ENCODE measurements at regions not wholly inside any gene's neighbourhood (a gene's known extent, or its start where the extent isn't known, plus 50 kb on each side); places are given as distances from the start of the nearest gene placed in this dataset.

DNA sequence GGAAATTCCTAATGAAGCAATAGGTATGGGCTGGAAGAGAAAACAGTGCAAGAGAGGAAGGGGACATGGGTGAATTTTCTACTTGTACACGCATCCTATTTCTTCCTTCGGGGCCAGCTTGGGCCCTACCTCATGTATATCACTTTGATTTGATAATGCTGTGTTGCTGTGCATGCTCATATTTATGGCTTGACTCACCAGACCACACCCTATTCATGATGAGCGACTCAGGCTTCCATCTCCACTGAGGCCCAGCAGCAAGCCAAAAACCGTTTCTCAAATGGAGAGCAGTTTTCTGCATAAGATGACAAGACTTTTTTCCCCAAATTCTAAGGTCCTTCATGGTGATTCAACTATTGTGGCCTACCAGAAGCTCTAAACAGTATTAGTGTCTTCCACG lies 2039.1 kb upstream of the CDH9 start:
- DNase-seq (ENCODE audit: low spot score), result no peak
- TF ChIP-seq, protein P1, sequence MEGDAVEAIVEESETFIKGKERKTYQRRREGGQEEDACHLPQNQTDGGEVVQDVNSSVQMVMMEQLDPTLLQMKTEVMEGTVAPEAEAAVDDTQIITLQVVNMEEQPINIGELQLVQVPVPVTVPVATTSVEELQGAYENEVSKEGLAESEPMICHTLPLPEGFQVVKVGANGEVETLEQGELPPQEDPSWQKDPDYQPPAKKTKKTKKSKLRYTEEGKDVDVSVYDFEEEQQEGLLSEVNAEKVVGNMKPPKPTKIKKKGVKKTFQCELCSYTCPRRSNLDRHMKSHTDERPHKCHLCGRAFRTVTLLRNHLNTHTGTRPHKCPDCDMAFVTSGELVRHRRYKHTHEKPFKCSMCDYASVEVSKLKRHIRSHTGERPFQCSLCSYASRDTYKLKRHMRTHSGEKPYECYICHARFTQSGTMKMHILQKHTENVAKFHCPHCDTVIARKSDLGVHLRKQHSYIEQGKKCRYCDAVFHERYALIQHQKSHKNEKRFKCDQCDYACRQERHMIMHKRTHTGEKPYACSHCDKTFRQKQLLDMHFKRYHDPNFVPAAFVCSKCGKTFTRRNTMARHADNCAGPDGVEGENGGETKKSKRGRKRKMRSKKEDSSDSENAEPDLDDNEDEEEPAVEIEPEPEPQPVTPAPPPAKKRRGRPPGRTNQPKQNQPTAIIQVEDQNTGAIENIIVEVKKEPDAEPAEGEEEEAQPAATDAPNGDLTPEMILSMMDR (IDR thresholded peaks at IDR 0.05; ENCODE audit: borderline replicate concordance, control extremely low read depth, extremely low read depth, insufficient read depth, missing control alignments), result no peak

DNA sequence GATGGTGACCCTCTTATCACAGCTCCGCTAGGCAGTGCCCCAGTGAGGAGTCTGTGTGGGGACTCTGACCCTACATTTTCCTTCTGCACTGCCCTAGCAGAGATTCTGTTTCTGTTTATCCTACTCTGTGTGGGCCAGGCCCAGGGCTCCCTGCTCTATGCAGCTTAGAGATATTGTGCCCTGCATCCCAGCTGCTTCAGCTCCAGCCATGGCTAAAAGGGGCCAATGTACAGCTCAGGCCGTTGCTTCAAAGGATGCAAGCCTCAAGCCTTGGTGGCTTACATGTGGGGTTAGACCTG lies 2030.7 kb upstream of the CDH9 start:
- in situ Hi-C loops (cut with MboI; ENCODE audit: low sequenced_read_pairs, unreplicated experiment), result no loop called here
- TF ChIP-seq, protein P1 (IDR thresholded peaks at IDR 0.05; ENCODE audit: borderline replicate concordance, control extremely low read depth, extremely low read depth, insufficient read depth, missing control alignments), result no peak
- no peak for DNase-seq (ENCODE audit: low spot score)

More for the DNA sequence above, 2039.1 kb upstream of the CDH9 start:
- in situ Hi-C loops (cut with MboI; ENCODE audit: low sequenced_read_pairs, unreplicated experiment), result no loop called here

DNA sequence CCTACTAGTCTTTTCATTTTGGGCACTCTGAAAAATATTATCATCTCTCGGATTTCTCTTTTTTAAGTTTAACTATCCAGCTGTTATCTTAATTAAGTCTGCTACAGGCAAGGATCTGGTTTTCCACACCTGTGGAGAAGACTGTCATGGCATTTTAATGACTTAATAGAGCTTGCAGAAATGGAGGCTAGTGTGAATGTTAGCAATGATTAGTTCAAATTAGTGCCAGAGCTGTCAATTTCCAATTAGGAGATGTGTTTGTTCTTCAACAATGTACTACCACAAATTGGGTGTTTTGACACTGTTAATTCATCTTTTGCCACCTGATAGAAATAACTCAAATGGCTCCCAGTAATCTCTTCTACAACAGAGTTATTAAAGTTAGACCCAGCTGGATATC lies 2023.0 kb upstream of the CDH9 start:
- TF ChIP-seq, protein P1 (IDR thresholded peaks at IDR 0.05; ENCODE audit: borderline replicate concordance, control extremely low read depth, extremely low read depth, insufficient read depth, missing control alignments), result no peak
- in situ Hi-C loops (cut with MboI; ENCODE audit: low sequenced_read_pairs, unreplicated experiment), result no loop called here
- DNase-seq (ENCODE audit: low spot score), result no peak

DNA sequence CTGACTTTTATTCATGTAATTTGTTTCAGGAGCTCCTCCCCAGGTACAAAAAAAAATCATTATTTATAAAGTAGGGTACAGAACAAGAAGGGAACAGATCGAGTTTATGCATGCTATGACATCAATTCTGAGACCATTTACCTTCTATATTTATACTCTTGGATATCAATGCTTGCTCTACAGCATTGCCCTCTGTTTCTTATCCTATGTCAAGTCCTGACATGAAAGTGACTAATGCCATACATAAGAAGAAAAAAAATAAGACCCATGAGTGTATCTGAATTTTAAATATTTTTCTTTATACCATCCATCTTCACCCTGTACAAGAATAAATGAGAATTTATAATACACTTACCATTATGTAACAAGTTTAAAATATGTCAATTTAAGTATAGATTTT lies 2016.3 kb upstream of the CDH9 start:
- no peak for DNase-seq (ENCODE audit: low spot score)
- TF ChIP-seq, protein P1 (IDR thresholded peaks at IDR 0.05; ENCODE audit: borderline replicate concordance, control extremely low read depth, extremely low read depth, insufficient read depth, missing control alignments), result no peak
- in situ Hi-C loops (cut with MboI; ENCODE audit: low sequenced_read_pairs, unreplicated experiment), result no loop called here

DNA sequence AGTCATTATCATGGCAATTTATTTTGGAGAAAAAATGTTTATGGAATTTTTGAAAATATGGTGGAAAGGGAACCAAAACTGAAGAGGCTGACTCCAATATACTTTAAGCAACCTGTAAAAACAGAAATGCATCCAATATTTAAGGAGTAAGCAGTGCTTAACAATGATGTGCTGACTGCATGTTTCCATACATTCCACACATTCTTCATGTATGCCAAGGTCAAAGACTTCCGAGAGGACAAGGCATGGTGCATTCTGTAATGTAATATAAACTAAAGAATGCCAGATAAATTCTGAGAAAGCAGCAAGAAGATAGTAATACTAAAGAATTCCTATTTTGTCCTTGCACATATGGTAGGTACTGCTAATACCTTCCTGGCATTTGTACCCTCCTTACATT lies 2015.9 kb upstream of the CDH9 start:
- in situ Hi-C loops (cut with MboI; ENCODE audit: low sequenced_read_pairs, unreplicated experiment), result no loop called here
- TF ChIP-seq, protein P1 (IDR thresholded peaks at IDR 0.05; ENCODE audit: borderline replicate concordance, control extremely low read depth, extremely low read depth, insufficient read depth, missing control alignments), result no peak
- no peak for DNase-seq (ENCODE audit: low spot score)

DNA sequence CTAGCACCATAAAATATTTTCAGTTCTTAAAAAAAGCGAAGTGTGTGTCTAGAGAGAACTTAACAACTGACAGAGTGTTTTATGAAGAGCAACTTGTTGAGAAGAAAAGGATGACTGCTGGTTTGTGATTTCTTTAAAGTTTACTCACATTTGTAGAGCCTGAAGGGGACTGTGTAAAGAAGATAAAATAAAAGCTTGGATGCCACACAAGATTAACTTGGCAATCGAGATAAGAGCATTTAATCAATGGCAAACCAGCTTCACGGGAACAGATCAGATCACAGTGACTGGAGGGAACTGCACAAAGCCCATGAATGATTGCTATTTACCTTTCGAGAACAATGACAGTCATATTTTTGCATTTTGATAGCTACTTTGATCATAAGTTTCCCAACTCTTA lies 2013.1 kb upstream of the CDH9 start:
- TF ChIP-seq, protein P1 (IDR thresholded peaks at IDR 0.05; ENCODE audit: borderline replicate concordance, control extremely low read depth, extremely low read depth, insufficient read depth, missing control alignments), result no peak
- in situ Hi-C loops (cut with MboI; ENCODE audit: low sequenced_read_pairs, unreplicated experiment), result no loop called here
- DNase-seq (ENCODE audit: low spot score), result no peak

DNA sequence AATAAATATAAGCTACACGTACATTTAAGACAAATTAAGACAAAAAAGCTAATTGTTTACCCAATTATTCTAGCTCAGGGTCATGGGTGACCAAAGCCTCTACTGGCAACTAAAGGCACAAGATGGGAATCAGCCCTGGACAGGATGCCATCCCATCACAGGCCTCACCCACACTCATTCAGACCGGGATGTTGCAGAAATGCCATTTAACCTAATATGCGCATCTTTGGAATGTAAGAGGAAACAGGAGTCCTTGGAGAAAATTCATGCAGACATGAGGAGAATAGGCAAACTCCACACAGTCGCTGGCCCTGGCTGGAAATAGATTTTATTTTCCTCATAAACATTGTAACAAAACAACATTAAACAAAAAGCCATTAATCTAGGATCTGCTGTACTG lies 2003.8 kb upstream of the CDH9 start:
- TF ChIP-seq, protein P1 (IDR thresholded peaks at IDR 0.05; ENCODE audit: borderline replicate concordance, control extremely low read depth, extremely low read depth, insufficient read depth, missing control alignments), result no peak
- no peak for DNase-seq (ENCODE audit: low spot score)
- in situ Hi-C loops (cut with MboI; ENCODE audit: low sequenced_read_pairs, unreplicated experiment), result no loop called here

Data from GM13976 (cell line).